ENCODE measurements at regions not wholly inside any gene's neighbourhood (a gene's known extent, or its start where the extent isn't known, plus 50 kb on each side); places are given as distances from the start of the nearest gene placed in this dataset.

GRCh38 chr13:70729369-70729768 lies 621.1 kb upstream of the KLHL1 start:
- no peaks in the 10 kb centered on the region for H4K20me1 ChIP-seq (ENCODE audit: control insufficient read depth, insufficient read depth, insufficient read length)
- H3K23me2 ChIP-seq (ENCODE audit: insufficient read length, low read depth, low read length, poor library complexity, severe bottlenecking) = no peaks in the 10 kb centered on the region
- H2BK120ac ChIP-seq (ENCODE audit: low read depth, low read length, poor library complexity, severe bottlenecking) = no peak overlapping the region
- no peak overlapping the region for H4K91ac ChIP-seq (ENCODE audit: insufficient read length, low read depth, low read length)
- no peak overlapping the region for H3T11ph ChIP-seq (ENCODE audit: low read length)
- Mint-ChIP-seq H3K9me3 (no peaks in the 10 kb centered on the region), H3K27me3 (ENCODE audit: low read depth) (no peaks in the 10 kb centered on the region), H3K36me3 (ENCODE audit: insufficient read depth in 1 of 3, low read depth in 3 of 3) (no peaks in the 10 kb centered on the region), H3K27ac (no peak overlapping the region), H3K4me1 (peaks cover 10% of the 10 kb centered on the region in 2 experiments; a peak in 3 of 4 replicates), H3K4me3 (no peak overlapping the region)
- H3K56ac ChIP-seq (ENCODE audit: insufficient read length, low read depth, low read length) = no peak overlapping the region
- H3K23ac ChIP-seq (ENCODE audit: insufficient read length, low read depth, low read length) = no peak overlapping the region
- H3K79me1 ChIP-seq (ENCODE audit: insufficient read depth, low read depth, low read length, poor library complexity, severe bottlenecking) = no peaks in the 10 kb centered on the region
- no peak overlapping the region for H3K4ac ChIP-seq (ENCODE audit: low read depth, low read length)
- H2BK20ac ChIP-seq (ENCODE audit: low read depth, low read length, poor library complexity, severe bottlenecking) = no peak overlapping the region
- H2BK5ac ChIP-seq (ENCODE audit: insufficient read length, low read length) = no peak overlapping the region
- H3K9me3 ChIP-seq (ENCODE audit: control insufficient read depth, low read depth, low read length) = no peaks in the 10 kb centered on the region
- H3K9ac ChIP-seq (ENCODE audit: extremely low read depth, insufficient read length, low read length) = no peak overlapping the region
- no peak for DNase-seq
- H3K18ac ChIP-seq (ENCODE audit: insufficient read length, low read depth, low read length) = no peak overlapping the region
- H3K4me2 ChIP-seq (ENCODE audit: insufficient read depth, insufficient read length, low read length) = no peak overlapping the region
- no peak overlapping the region for H2AK5ac ChIP-seq (ENCODE audit: insufficient read length, low read length)
- H3K79me2 ChIP-seq (ENCODE audit: insufficient read depth, low read length) = no peaks in the 10 kb centered on the region
- TF ChIP-seq CTCF (conservative IDR thresholded peaks at IDR 0.05) = no peak
- no peak overlapping the region for H3K27ac ChIP-seq (ENCODE audit: insufficient read length, low read depth, low read length)
- no CpG with 5 or more reads among the region's 2 CpGs for WGBS (ENCODE audit: extremely low coverage, insufficient read length, low lambda C conversion rate)
- H2BK12ac ChIP-seq (ENCODE audit: insufficient read length, low read depth, low read length) = no peak overlapping the region
- no peaks in the 10 kb centered on the region for H3K27me3 ChIP-seq (ENCODE audit: insufficient read depth, low read length)
- H2AFZ ChIP-seq (ENCODE audit: low read length) = no peak overlapping the region
- H3K4me1 ChIP-seq (ENCODE audit: insufficient read depth, low read length) = no peaks in the 10 kb centered on the region
- H2BK15ac ChIP-seq (ENCODE audit: low read depth, low read length) = no peak overlapping the region
- no peak overlapping the region for H4K5ac ChIP-seq (ENCODE audit: insufficient read length, low read depth, low read length)
- H3K14ac ChIP-seq (ENCODE audit: insufficient read depth, low read length) = no peak overlapping the region
- H4K8ac ChIP-seq (replicated peaks; ENCODE audit: insufficient read length, low read depth, low read length) = no peak overlapping the region
